ENCODE measurements at regions not wholly inside any gene's neighbourhood (a gene's known extent, or its start where the extent isn't known, plus 50 kb on each side); places are given as distances from the start of the nearest gene placed in this dataset.

GRCh38 chr14:98006008-98006407 lies 1208.8 kb downstream of the VRK1 start (continued):
- TF ChIP-seq SNAPC4 (CRISPR knock-in tag; IDR thresholded peaks at IDR 0.05) (no peak), ZNF556 (CRISPR knock-in tag; IDR thresholded peaks at IDR 0.05; ENCODE audit: borderline replicate concordance) (no peak), GMEB2 (CRISPR knock-in tag; IDR thresholded peaks at IDR 0.05; ENCODE audit: low read depth) (no peak), SNRNP70 (IDR thresholded peaks at IDR 0.05; ENCODE audit: low read depth, low read length) (no peak), ELF3 (CRISPR knock-in tag; IDR thresholded peaks at IDR 0.05) (no peak), SKI (IDR thresholded peaks at IDR 0.05; ENCODE audit: partially characterized antibody) (no peak), SALL2 (CRISPR knock-in tag; IDR thresholded peaks at IDR 0.05) (no peak), ZNF572 (CRISPR knock-in tag; IDR thresholded peaks at IDR 0.05) (no peak), TCF7 (IDR thresholded peaks at IDR 0.05; ENCODE audit: low read depth) (no peak), SOX6 (IDR thresholded peaks at IDR 0.05) (no peak), SOX6 (CRISPR knock-in tag; IDR thresholded peaks at IDR 0.05) (no peak)

Measured in HepG2 (cell line).